CD4-positive, alpha-beta T cell treated with Interleukin-10 for 1 hour (primary cell): ENCODE measurements at regions not wholly inside any gene's neighbourhood (a gene's known extent, or its start where the extent isn't known, plus 50 kb on each side); places are given as distances from the start of the nearest gene placed in this dataset.

Experiments
- DNase-seq: peaks from one replicate; pipeline ENCODE4 v3.0.0-alpha.2; 2020

DNA sequence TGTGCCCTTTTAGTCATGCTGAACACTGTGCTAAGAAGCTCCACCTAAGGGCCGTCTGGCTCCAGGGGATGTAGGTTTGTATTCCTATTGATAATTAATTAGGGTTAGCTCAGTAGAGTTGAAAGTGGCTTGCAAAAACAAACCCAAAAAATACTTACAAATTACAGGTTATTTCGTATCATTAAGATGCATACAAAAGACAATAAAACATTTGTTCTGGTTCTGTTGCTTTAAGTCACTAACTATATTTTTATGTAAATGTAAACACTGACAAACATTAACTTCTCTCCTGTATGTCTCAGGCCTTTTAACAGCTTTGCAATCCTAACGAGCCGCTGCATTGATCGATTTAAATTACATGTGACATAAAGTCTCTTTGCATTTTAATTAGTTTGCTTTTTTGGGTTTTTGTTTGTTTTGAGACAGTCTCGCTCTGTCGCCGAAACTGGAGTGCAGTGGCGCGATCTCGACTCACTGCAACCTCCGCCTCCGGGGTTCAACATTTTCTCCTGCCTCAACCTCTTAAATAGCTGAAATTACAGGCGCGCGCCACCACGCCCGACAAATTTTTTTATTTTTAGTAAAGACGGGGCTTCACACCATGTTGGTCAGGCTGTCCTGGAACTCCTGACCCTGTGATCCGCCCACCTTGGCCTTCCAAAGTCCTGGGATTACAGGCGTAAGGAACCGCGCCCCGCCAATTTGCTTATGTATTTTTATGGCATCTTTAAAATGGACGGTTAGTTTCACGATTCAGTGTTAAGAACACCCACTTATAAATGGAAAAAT lies 110.9 kb downstream of the HFE start:
- peak; percentile 34 for DNase-seq

DNA sequence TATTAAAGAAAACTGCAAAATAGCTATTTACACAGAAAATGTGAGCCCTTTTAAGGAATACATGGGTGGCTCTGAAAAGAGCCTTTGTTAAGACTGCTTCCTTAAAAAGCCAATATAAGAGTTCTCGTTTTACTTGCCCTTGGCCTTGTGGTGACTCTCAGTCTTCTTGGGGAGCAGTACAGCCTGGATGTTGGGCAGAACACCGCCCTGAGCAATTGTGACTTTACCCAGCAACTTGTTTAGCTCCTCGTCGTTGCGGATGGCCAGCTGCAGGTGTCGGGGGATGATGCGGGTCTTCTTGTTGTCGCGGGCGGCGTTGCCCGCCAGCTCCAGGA lies 111.5 kb downstream of the HFE start:
- no peak for DNase-seq

DNA sequence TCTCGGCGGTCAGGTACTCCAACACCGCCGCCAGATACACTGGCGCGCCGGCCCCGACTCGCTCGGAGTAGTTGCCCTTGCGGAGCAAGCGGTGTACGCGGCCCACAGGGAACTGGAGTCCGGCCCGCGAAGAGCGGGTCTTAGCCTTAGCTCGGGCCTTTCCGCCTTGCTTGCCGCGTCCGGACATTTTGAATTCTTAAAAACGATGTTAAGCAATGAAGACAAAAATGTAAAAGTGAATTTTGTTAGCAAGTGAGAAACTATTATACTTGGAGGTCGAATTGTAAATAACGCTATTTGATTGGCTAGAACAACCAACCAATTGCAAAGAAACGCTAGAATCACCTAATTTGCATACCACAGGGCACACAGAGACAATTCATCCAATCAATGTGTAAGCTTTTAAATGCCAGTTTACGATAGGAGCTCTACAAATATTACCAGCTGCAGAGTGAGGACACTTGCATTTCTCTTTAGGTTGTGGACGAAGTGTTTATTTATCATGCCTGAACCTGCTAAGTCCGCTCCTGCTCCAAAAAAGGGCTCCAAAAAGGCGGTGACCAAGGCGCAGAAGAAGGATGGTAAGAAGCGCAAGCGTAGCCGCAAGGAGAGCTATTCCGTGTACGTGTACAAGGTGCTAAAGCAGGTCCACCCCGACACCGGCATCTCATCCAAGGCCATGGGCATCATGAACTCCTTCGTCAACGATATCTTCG lies 112.0 kb downstream of the HFE start:
- DNase-seq: peak; percentile 95

DNA sequence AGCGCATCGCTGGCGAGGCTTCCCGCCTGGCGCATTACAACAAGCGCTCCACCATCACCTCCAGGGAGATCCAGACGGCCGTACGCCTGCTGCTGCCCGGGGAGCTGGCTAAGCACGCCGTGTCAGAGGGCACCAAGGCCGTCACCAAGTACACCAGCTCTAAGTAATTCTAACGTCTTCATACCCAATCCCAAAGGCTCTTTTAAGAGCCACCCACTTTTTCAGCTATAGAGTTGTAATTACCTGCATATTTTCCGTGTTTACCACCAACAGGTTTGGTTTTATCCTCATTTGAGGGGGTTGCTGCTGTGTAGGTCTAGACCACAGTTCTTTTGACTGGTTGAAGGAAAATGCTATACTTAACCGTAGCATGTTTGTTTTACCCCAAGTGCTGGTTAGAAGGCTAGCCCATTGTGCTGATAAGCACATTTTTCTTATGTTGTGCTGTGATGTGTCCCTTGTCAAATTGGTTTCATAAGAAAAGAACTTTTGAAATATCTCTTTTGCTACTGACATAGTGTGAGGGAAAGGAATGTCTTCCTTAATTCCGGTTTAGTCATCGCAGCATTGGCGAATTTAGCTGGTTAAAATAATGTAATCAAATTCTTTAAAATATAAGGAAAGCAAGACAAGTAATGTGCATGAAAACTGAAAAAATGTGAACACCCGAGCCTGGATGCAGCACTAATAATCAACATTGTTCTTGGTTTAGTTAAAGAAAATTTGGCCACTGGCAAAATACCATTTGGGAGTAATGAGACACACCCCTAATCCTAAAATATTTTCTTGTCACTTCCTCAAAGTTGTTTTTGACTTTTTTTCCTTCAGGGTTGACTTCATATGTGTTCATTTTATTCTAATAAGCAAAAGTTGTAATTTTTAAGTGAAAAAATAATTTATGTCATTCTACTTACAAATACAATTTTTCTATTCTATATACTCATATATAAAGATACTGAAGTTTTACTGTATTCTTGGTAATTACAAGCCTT lies 112.8 kb downstream of the HFE start:
- DNase-seq: no peak

DNA sequence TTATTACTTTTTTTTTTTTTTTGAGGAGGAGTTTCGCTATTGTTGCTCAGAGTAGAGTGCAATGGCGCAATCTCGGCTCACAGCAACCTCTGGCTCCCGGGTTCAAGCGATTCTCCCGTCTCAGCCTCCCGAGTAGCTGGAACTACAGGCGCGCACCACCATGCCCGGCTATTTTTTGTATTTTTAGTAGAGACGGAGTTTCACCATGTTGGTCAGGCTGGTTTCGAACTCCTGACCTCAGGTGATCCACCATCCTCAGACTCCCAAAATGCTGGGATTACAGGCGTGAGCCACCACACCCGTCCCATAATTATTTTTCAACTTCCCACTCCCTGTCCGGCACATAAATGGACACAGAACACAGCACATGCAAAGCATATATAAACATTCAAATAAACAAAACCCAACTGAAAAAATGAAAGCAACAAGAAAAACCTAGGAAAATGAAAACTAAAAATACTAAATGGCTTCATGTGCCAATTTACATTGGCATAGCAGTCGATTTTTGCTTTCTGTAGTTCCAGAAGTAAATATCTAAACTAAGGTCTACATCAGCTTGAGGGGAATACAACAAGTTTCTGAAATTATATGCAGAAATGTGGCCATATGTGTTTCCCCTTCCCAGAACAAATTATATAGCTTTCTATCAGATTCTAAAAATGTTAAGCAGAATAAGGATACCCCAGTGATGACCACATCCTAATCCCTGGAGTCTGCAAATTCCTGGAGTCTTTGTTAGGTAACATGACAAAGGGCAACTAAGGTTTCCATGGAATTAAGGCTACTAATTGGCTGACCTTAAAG lies 113.9 kb downstream of the HFE start:
- DNase-seq: no peak

DNA sequence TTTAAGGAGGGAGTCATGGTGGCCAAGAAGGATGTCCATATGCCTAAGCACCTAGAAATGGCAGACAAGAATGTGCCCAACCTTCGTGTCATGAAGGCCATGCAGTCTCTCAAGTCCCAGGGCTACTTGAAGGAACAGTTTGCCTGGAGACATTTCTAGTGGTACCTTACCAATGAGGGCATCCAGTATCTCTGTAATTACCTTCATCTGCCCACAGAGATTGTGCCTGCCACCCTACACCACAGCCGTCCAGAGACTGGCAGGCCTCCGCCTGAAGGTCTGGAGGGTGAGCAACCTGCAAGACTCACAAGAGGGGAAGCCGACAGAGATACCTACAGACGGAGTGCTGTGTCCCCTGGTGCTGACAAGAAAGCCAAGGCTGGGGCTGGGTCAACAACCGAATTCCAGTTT lies 115.0 kb downstream of the HFE start:
- no peak for DNase-seq

DNA sequence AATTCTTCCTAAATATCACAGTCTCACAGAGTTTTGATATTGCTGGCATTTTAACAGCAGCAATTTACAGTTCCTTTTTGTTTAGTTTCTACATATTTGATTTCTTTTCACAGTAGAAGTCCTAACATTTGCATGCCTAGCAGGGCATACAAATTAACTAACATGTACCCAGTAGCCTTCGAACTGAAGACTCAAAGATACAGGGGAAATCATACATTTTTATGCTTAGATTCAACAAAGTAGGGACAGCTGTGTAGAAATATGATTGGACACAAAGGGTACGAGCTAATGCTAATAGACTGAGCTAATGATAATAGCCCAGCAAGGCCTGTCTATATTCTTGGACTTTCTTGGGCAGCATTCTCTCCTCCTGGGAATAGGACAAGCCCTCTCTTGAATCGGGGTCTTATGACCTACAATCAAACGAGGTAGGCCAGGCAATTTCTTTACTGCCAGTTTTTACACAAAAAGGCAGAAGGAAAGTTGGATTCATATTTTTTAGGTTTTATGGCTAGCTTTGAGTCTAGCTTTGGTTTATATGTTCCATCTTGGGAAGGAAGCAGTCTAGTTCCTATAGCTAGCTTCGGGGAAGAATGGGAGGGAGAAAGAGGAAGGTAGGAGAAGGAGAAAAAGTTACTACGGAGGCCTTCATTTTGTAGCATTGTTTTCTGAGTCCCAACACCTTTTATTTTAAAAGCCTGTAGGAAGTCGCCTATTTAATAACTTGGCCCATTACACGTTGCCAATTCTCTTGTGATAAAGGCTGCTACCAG lies 115.8 kb downstream of the HFE start:
- DNase-seq: no peak

DNA sequence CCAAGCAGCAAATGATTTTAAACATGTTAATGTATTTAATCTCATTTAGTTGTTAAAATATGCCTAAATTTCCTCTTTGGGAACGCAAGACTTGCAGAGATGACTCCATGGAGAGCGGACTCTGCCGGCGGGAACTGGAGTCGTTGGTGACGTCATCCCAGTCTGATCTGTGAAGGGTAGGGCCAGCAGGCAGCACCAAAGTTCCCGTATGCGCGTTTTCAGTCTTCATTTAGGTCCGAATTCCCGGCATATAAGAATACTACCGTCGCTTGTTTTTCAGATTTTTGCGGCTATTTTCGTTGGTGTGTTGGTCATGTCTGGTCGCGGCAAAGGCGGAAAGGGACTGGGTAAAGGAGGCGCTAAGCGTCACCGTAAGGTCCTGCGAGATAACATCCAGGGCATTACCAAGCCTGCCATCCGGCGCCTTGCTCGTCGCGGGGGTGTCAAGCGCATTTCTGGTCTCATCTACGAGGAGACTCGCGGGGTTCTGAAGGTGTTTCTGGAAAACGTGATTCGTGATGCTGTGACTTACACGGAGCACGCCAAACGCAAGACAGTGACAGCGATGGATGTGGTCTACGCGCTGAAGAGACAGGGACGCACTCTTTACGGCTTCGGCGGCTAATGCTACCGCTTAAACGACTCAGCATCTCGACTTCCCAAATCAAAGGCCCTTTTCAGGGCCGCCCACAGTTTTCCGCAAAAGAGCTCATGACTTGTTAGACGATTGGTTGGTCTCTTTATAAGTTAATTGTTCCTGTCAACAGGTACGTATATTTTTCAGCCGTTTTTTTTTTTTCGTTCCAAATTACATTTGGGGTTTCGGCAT lies 117.3 kb downstream of the HFE start:
- DNase-seq: peak; percentile 96

DNA sequence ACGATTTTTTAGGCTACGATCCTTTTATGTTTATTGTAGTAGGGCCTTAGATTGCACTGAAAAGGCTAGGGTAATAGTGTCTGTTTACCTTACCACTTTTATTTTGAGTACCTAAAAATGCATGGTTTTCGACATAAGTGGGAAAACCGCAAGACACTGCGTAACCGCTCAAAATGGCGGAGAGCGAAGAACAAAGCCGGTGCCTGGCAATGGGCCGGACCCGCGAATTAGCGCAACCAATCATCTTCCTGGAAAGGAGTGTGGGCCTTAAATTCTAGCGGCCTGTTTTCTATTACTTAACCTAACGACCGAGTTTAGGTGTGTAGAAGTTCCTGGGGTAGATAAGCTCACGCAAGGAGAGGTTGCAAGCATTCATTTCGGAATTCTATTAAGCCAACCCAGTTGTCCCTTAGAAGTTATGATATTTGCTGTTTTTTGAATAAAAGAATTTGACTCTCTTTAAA lies 118.0 kb downstream of the HFE start:
- DNase-seq: peak; percentile 92

DNA sequence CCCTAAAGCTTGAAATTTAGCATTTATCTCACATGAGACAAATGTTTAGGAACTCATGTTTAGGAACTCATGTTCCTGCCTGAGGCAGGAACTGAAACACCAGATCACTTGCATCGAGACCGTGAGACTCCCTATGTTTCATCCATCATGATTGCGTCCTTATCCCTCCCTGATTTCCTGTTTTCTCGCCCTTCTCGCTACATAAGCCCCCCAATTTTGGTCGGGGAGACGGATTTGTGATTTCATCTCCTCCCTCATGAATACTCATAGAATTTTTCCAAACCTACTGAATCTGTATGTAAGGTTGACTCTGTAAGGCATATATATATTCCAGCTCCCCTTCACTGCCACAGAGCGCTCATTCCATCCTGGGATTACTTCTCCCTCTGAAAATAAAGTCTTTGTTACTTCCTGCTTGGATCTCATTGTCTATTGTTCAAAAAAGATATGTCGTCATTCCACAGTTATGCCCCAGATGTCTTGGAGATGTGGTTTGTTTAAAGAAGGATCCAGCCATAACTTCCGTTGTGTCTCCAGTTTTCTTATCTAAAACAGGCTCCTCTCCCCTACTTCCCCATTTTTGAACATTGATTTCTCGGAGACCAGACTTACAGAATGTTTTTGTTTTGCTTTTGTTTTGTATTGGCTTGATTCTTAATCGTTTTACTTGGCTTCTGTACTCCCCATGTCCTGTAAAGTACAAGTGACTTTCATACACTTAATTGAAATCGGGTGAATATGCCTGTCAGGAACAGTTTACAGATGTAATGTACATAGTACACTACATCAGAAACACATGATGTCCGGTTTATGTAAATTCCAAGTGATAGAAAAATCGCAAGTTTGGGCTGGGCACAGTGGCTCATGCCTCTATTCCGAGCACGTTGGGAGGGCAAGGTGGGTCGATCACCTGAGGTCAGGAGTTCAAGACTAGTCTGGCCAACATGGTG lies 118.7 kb downstream of the HFE start:
- peak; percentile 42 for DNase-seq

DNA sequence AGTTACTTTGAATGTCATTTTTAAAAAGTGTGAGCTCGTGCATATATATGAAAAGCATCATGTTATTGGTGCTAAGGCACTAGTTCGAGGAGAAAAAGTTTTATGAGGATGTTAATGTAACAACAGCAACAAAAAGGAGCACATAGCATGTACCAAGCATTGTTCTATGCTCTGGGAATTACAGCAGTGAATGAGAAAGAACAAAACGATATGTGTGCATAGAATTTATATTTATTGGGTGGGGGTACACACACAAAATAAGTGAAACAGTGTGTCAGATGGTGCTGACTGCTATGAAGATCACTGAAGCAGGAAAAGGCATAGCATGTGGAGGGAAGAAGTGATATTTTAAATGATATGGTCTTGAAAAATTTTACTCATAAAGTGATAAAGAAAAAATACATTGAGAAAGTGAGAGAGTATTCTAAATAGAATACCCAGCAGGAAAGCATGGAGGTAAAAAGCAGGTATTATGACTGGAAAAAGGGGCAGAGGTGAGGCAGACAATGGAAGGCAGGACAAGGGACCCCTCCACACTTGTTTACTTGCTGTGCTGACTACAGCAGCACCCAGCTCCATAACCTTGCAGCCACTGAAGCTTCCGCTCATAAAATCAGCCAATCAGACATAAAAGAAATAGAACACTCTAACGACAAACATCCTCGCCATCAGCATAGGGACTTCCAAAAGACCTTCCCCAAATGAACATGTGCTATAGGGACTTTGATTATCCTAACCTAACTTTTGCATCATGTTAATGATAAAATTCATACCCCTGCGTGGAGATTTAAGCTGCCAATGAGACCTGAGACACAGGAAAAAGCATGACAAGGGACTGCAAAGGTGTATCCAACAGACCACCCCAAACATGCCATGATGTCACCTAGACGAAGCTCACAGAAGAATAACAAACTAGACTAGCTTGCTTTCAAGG lies 119.9 kb downstream of the HFE start:
- no peak for DNase-seq

DNA sequence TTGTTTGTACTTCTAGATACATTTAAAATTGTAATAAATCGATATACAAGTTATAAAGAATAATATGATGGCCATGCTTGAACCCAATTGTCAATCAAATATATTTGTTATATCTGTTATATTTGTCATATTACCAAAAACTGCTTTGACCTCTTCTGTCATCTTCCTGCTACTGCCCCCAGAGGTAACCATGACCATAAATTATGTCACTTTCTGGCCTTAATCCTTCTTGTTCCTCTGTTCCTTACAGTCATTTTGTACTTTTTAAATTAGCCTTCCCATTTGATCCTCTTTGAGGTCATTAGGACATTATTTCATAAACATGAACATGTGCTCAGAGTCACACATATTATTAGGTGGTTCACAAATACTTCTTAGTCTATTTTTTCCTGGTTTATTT lies 124.7 kb downstream of the HFE start:
- DNase-seq: no peak

DNA sequence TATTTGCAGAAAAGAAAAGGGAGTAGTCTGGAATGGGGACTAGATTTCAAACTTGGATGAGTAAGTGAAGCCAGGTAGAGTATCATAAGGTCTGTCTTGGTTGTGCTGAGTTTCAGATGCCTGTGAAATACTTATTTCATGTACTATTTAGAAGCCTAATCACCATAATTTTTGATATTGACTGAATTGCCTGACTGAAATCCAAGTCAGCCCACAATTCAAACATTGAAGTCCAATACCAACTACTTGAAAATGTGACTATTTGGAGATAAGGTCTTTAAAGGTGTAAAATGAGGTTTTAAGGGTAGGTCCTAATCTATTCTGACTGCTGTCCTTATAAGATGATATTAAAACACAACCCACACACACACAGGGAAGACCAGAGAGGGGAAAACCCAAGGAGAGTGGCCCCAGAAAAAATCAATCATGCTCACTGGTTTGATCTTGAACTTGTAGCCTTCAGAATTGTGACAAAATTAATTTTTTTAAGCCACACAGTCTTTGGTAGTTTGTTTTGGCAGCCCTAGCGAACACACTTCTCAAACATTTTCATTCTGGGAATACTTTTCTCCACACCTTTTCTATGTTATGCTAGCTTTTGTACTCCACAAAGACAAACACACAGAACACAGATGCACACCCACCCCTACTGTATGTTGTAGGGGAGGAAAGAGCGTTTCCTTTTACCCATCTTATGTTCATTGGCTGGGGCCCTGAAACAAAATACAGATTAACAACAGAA lies 126.3 kb downstream of the HFE start:
- DNase-seq: no peak

DNA sequence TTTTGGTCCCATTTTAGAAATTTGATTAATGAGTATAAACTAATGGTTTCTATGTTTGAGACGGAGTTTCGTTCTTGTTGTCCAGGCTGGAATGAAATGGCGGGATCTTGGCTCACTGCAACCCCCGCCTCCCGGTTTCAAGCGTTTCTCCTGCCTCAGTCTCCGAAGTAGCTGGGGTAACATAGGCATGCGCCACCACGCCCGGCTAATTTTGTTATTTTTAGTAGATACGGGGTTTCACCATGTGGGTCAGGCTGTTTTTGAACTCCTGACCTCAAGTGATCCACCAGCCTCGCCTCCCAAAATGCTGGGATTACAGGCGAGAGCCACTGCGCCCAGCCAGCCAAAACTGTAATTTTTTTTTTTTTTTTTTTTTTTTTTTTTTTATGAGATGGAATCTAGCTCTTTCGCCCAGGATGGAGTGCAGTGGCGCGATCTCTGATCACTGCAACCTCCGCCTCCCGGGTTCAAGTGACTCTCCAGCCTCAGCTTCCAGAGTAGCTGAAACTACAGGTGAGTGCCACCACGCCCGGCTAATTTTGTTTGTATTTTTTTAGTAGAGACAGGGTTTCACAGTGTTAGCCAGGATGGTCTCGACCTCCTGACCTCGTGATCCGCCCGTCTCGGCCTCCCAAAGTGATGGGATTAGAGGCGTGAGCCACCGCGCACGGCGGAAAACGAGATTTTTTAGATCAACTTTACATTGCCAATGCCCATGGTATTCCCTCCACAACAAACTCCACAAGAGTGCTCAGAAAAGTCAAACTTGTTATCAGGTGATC lies 127.8 kb downstream of the HFE start:
- DNase-seq: no peak

DNA sequence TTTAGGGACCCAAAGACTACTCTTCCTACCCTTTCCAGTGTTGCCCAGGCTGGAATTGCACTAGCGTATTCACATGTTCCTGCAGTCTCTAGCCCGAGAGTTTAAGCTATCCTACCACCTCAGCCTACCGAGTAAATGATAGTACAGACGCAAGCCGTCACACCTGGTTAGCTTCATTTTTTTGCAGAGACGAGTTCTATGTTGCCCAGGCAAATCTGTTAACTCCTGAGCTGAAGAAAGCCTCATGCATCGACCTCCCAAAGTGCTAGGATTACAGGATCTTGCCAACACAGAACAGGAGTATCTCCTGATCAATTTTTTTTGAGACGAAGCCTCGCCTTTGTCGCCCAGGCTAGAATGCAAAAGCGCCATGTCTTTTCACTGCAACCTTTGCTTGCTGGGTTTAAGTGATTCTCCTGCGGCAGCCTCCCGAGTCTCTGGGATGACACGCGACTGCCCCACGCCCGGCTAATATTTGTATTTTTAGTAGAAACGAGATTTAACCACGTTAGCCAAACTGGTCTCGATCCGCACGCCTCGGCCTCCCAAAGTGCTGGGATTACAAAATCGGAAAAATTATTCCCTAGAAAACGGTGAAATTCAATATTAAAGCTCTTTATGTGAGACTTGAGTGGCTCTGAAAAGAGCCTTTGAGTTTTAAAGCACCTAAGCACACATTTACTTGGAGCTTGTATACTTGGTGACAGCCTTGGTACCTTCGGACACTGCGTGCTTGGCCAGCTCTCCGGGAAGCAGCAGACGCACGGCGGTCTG lies 128.5 kb downstream of the HFE start:
- peak; percentile 35 for DNase-seq

DNA sequence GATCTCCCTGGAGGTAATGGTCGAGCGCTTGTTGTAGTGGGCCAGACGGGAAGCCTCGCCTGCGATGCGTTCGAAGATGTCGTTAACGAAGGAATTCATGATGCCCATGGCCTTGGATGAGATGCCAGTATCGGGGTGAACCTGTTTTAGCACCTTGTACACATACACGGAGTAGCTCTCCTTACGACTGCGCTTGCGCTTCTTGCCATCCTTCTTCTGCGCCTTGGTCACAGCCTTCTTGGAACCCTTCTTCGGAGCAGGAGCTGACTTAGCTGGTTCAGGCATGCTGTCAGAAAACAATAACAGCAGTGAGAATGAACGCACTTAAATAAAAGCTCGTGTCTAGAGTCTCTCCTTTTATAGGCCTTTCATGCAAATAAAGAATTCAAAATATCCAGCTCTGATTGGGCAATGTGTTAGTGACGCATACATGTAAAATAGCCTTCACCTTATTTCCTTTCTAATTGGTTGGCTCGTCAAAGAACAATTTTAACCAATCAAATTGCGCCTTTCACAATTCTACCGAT lies 129.2 kb downstream of the HFE start:
- peak; percentile 96 for DNase-seq
